Natural killer cell (primary cell): ENCODE measurements at regions not wholly inside any gene's neighbourhood (a gene's known extent, or its start where the extent isn't known, plus 50 kb on each side); places are given as distances from the start of the nearest gene placed in this dataset.

Experiments used
- ATAC-seq, 3 donors: fragments of 150-1000 bp in 2 of 3; fragments of 200-7000 bp in 1 of 3; cut with Tn5 transposase; 1 replicate in 1 of 3; 2 replicates in 2 of 3; pipeline ENCODE4 v1.10.0; 2021; ENCODE audit warnings: mild to moderate bottlenecking in 2 of 3, moderate library complexity in 2 of 3
- DNase-seq, 2 donors: peaks; one replicate each; pipeline versions ENCODE4 v3.0.0 to v3.0.0-alpha.2; 2013 to 2021; ENCODE audit warnings: mixed read lengths in 1 of 2
- H3K27ac ChIP-seq: one replicate; pipeline ENCODE4 v1.5.1; 2013; ENCODE audit warnings: mild to moderate bottlenecking, low read length
- H3K27me3 ChIP-seq: one replicate; pipeline ENCODE4 v1.6.1; 2013; ENCODE audit warnings: low read length; ENCODE audit not compliant: control insufficient read depth, insufficient read depth
- H3K36me3 ChIP-seq: one replicate; pipeline ENCODE4 v1.6.1; 2013; ENCODE audit warnings: low read length; ENCODE audit not compliant: control insufficient read depth, insufficient read depth
- H3K4me1 ChIP-seq: one replicate; pipeline ENCODE4 v1.6.1; 2013; ENCODE audit warnings: low read length; ENCODE audit not compliant: control insufficient read depth, insufficient read depth
- H3K4me3 ChIP-seq: one replicate; pipeline ENCODE4 v1.5.1; 2013; ENCODE audit warnings: low read length
- H3K9me3 ChIP-seq: one replicate; pipeline ENCODE4 v1.6.1; 2013; ENCODE audit warnings: low read length; ENCODE audit not compliant: control insufficient read depth, insufficient read depth
- H3K27ac Mint-ChIP-seq, 2 donors: one replicate each; pipeline ENCODE4 v1.8.0; 2022; ENCODE audit warnings: mild to moderate bottlenecking in 2 of 2, mixed read lengths in 2 of 2, moderate library complexity in 1 of 2
- H3K27me3 Mint-ChIP-seq, 2 donors: one replicate each; pipeline ENCODE4 v1.8.0; 2022; ENCODE audit warnings: low read depth in 2 of 2, mixed read lengths in 2 of 2
- H3K36me3 Mint-ChIP-seq: one replicate; pipeline ENCODE4 v1.8.0; 2022; ENCODE audit warnings: mixed read lengths
- H3K4me1 Mint-ChIP-seq, 2 donors: one replicate each; pipeline ENCODE4 v1.8.0; 2022; ENCODE audit warnings: mixed read lengths in 2 of 2
- H3K4me3 Mint-ChIP-seq: one replicate; pipeline ENCODE4 v1.8.0; 2022; ENCODE audit warnings: mild to moderate bottlenecking, moderate library complexity, mixed read lengths
- H3K9me3 Mint-ChIP-seq, 2 donors: one replicate each; pipeline ENCODE4 v1.8.0; 2022; ENCODE audit warnings: mixed read lengths in 2 of 2
- CTCF ChIP-seq: fragments of 200-600 bp; IDR thresholded peaks from one replicate; pipeline ENCODE4 v1.8.0; 2022; ENCODE audit warnings: antibody characterized with exemption
- WGBS: methylation state at CpG from one replicate; pipeline ENCODE4 v1.1.7; 2013; ENCODE audit warnings: missing lambda C conversion rate; ENCODE audit not compliant: insufficient coverage; 5-methylcytosine and 5-hydroxymethylcytosine counted together
- intact Hi-C: fragments of 100-400 bp; cut with micrococcal nuclease; formaldehyde crosslinking; loops from one replicate; pipeline ENCODE4 v1.14.2; 2022

- H3K36me3 ChIP-seq, result no peaks in the 10 kb centered on the region
- intact Hi-C loops, result no loop called here
- H3K27ac Mint-ChIP-seq, result no peak overlapping the region
- H3K36me3 Mint-ChIP-seq, result no peaks in the 10 kb centered on the region
- H3K27ac ChIP-seq, result no peak overlapping the region
- no peaks in the 10 kb centered on the region for H3K4me1 Mint-ChIP-seq
- peaks cover 2% of the 10 kb centered on the region in 2 donors for H3K9me3 Mint-ChIP-seq
- ATAC-seq (no peak), DNase-seq (no peak)
- H3K27me3 Mint-ChIP-seq, result peaks cover 0 to 2% of the 10 kb centered on the region in 2 donors
- H3K4me1 ChIP-seq, result no peaks in the 10 kb centered on the region
- no peaks in the 10 kb centered on the region for H3K9me3 ChIP-seq
- H3K4me3 ChIP-seq, result no peak overlapping the region
- no peak overlapping the region for H3K4me3 Mint-ChIP-seq
- no peaks in the 10 kb centered on the region for H3K27me3 ChIP-seq
- 88% methylated on average over 3 of the region's 3 CpGs for WGBS
- no peak for TF ChIP-seq CTCF
Measured at GRCh38 chr5:4116834-4117233, 521.2 kb downstream of the IRX1 start.

- intact Hi-C loops, result no loop called here
- TF ChIP-seq CTCF, result no peak
- Histone ChIP-seq H3K9me3 (peaks cover 11% of the 10 kb centered on the region), H3K27me3 (no peaks in the 10 kb centered on the region), H3K27ac (no peak overlapping the region), H3K4me1 (no peaks in the 10 kb centered on the region), H3K36me3 (no peaks in the 10 kb centered on the region), H3K4me3 (no peak overlapping the region)
- Mint-ChIP-seq H3K27ac (no peak overlapping the region), H3K27me3 (peaks cover 8 to 17% of the 10 kb centered on the region in 2 donors), H3K9me3 (peaks cover 0 to 2% of the 10 kb centered on the region in 2 donors), H3K36me3 (no peaks in the 10 kb centered on the region), H3K4me3 (no peak overlapping the region), H3K4me1 (peaks cover 0 to 12% of the 10 kb centered on the region in 2 donors)
- no peak for ATAC-seq
- 32% methylated on average over 5 of the region's 7 CpGs for WGBS
- no peak for DNase-seq
Measured at GRCh38 chr5:4124221-4124970, 528.8 kb downstream of the IRX1 start.

GRCh38 chr5:4128994-4129393 lies 533.4 kb downstream of the IRX1 start:
- DNase-seq (no peak), ATAC-seq (no peak)
- H3K9me3 Mint-ChIP-seq, result no peaks in the 10 kb centered on the region
- H3K36me3 ChIP-seq, result no peaks in the 10 kb centered on the region
- H3K9me3 ChIP-seq, result peaks cover 16% of the 10 kb centered on the region
- no peak overlapping the region for H3K27ac Mint-ChIP-seq
- 96% methylated on average over 9 of the region's 9 CpGs for WGBS
- H3K27me3 Mint-ChIP-seq, result peaks cover 8 to 39% of the 10 kb centered on the region in 2 donors
- H3K4me1 Mint-ChIP-seq, result peaks cover 0 to 10% of the 10 kb centered on the region in 2 donors
- H3K27me3 ChIP-seq, result no peaks in the 10 kb centered on the region
- no peak for TF ChIP-seq CTCF
- no peaks in the 10 kb centered on the region for H3K4me1 ChIP-seq
- intact Hi-C loops, result no loop called here
- H3K36me3 Mint-ChIP-seq, result no peaks in the 10 kb centered on the region
- no peak overlapping the region for H3K4me3 ChIP-seq
- H3K27ac ChIP-seq, result no peak overlapping the region
- H3K4me3 Mint-ChIP-seq, result no peak overlapping the region

- no peak for TF ChIP-seq CTCF
- H3K27me3 Mint-ChIP-seq, result peaks cover 3 to 34% of the 10 kb centered on the region in 2 donors
- H3K27ac Mint-ChIP-seq, result no peak overlapping the region
- peaks cover 0 to 5% of the 10 kb centered on the region in 2 donors for H3K4me1 Mint-ChIP-seq
- no peaks in the 10 kb centered on the region for H3K4me1 ChIP-seq
- H3K36me3 Mint-ChIP-seq, result no peaks in the 10 kb centered on the region
- intact Hi-C loops, result no loop called here
- DNase-seq (no peak), ATAC-seq (no peak)
- no peaks in the 10 kb centered on the region for H3K36me3 ChIP-seq
- no peaks in the 10 kb centered on the region for H3K9me3 Mint-ChIP-seq
- H3K27me3 ChIP-seq, result no peaks in the 10 kb centered on the region
- no peak overlapping the region for H3K4me3 Mint-ChIP-seq
- H3K27ac ChIP-seq, result no peak overlapping the region
- 90% methylated on average over 7 of the region's 7 CpGs for WGBS
- H3K4me3 ChIP-seq, result no peak overlapping the region
- H3K9me3 ChIP-seq, result peaks cover 16% of the 10 kb centered on the region
Measured at GRCh38 chr5:4129523-4129922, 533.9 kb downstream of the IRX1 start.
